GM21723 (cell line): ENCODE measurements at regions not wholly inside any gene's neighbourhood (a gene's known extent, or its start where the extent isn't known, plus 50 kb on each side); places are given as distances from the start of the nearest gene placed in this dataset.
"Not testable (repeated sequence)": the region's sequence is repeated elsewhere in the genome, so short reads cannot be mapped to it uniquely, and the experiment has no call there.

Experiments
- ATAC-seq: cut with Tn5 transposase; IDR thresholded peaks from one replicate; pipeline ENCODE4 v1.9.1; 2021; ENCODE audit warnings: mild to moderate bottlenecking, moderate library complexity; ENCODE audit not compliant: unreplicated experiment

DNA sequence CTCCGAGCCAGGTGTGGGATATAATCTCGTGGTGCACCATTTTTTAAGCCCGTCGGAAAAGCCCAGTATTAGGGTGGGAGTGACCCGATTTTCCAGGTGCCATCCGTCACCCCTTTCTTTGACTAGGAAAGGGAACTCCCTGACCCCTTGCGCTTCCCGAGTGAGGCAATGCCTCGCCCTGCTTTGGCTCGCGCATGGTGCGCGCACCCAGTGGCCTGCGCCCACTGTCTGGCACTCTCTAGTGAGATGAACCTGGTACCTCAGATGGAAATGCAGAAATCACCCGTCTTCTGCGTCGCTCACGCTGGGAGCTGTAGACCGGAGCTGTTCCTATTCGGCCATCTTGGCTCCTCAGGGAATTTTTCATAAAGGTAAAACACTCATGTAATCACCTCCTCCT lies 63.9 kb downstream of the RWDD3 start:
- ATAC-seq, result not testable (repeated sequence)

- no peak for ATAC-seq
Observed at GRCh38 chr1:95301091-95301490, 67.1 kb downstream of the RWDD3 start.

GRCh38 chr1:95301614-95302013 lies 67.6 kb downstream of the RWDD3 start:
- no peak for ATAC-seq

DNA sequence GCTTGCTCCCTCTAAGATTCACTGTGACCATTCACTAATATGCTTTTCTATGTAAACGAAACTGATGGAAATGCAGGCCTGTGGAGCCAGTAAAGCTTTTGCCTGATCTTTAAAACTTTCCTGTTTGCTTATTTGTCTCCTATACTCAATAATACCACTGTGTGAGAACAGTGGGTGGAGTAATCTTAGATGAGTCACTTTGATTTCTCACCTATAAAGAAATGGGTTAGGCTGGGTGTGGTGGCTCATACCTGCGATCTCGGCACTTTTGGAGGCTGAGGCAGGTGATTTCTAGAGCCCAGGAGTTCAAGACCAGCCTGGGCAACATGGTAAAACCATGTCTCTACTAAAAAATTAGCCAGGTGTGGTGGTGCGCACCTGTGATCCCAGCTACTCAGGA lies 70.8 kb downstream of the RWDD3 start:
- ATAC-seq, result no peak

- no peak for ATAC-seq
Observed at GRCh38 chr1:95308276-95309030, 74.4 kb downstream of the RWDD3 start.

DNA sequence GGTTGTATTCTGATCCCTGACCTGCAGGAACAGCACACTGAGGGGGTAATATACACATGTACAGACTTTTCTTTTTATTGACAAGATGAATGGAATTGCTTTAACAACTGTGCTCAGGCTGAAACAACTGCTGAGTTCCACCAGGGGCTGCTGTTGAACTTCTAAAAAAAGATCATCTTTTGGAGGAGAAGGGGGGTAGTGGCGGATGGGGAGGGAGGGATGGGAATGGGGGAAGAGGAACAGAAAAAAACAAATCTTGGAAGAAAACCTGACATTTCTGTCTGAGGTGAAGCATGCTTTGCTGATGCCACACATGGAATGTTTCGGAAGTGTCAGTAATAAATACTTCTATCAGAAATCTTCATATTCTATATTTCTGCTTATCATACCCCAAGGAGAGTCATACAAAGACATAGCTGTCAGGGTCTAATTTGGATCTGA lies 75.0 kb downstream of the RWDD3 start:
- ATAC-seq, result no peak

DNA sequence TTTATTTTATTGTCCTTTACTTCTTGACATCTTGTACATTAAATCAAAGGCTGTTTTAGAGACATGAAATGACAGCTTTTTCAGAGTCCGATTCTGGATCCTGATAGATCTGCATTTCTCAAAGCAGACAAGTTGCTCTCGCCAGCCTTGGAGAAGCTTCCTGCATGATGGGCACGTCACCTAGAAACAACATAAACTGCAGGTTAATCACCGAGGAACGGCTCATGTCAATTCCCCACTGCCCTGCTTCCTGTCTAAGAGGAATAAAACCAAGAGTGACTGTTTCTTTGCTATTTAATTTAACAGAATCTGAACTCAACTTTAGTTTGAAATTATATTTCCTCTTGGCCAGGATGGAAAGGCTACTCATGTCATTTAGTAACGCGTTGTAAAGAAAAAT lies 77.0 kb downstream of the RWDD3 start:
- no peak for ATAC-seq

- no peak for ATAC-seq
Observed at GRCh38 chr1:95311762-95312161, 77.8 kb downstream of the RWDD3 start.

DNA sequence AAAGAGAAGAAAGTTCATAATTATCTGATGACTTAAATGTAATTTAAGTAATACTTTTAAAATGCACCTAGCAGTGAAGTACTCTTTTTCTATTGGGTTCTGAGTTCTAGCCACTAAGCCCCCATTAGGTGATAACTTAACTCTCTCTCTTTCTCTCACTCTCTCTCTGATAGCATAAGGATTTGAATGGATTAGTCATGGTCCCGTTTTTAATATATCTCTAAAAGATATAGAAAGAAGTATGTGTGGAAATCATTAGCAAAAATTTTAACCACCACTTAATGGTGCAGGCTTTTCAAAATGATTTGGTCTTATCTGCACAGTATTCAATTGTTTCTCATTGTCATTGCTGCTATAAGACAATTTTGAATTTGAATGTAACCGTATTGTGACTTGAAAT lies 78.2 kb downstream of the RWDD3 start:
- ATAC-seq, result no peak

DNA sequence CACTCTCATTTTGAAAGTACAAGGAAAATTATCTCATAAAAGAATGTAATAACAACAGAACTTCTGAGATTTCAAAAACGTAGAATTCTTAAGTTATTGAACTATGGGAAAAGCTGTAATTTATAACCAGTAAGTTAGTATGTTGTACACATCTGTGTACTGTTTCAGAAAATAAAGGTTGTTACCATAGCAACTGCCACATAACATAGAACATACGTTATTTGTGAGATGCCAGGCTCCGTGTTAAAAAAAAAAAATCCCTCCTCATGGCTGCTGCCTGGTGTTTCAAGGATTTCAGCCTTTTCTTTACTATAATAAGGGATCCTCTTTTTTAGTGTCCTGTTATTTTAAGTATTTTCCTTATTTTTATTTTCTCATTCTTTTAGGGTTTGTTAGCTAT lies 79.5 kb downstream of the RWDD3 start:
- ATAC-seq, result no peak

DNA sequence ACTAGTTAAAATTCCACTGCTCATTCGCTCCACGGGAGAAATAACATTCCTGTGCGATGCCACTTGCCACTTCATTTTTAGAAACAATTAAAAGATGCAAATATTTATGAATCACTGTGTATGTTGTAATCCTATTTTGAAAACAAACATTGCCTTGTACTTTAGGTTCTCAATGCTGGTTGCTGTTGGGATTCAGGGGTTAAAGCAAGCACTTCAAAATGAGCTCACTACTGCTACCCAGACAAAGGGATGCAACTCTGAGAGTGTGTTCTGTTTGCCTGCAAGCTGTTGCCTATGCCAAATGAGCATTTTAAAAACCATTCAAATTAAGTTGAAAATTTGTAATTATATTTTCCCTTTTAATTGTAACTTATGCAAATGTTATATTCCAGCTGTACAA lies 87.5 kb downstream of the RWDD3 start:
- ATAC-seq, result no peak

GRCh38 chr1:95323123-95323522 lies 89.1 kb downstream of the RWDD3 start:
- no peak for ATAC-seq

- no peak for ATAC-seq
Observed at GRCh38 chr1:95325349-95325748, 91.3 kb downstream of the RWDD3 start.

- no peak for ATAC-seq
Observed at GRCh38 chr1:95326023-95326422, 92.0 kb downstream of the RWDD3 start.

DNA sequence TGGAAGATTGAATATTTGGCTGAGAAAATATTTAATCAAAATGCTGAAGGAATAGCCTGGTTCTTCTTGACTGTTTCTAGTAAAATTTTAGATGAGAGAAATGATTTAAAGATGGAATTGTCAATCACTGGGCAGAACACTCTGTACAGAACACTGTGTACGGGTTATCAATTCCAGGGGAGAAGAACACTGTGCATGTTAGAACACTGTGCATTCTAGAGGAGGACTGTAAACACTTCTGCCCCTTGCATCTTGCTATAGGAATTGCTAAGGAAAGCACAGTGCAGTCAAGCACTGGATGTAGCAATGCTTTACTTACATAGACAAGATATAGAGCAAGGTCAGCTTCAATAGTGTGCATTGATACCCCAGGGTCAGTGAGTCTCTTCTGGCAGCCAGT lies 98.7 kb downstream of the RWDD3 start:
- no peak for ATAC-seq

GRCh38 chr1:95339377-95339776 lies 105.4 kb downstream of the RWDD3 start:
- ATAC-seq, result no peak

- ATAC-seq, result no peak
Observed at GRCh38 chr1:95340061-95340460, 106.1 kb downstream of the RWDD3 start.

DNA sequence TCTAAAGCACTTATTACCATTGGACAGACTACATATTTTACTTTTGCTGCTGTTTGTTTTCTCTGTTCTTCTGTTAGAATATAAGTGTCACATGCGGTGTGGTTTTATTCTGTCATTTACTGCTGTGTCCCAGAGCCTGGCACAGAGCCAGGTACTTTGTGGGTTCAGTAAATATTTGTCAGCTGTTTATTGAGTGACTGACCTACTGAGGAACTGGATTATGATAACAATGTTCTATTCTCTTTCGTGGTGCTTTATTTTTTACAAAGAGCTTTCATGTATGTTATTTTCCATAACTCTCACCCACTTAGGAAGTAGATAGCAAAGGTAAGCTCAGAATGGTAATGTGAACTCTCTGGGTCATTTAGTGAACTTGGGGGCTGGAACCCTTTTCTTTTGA lies 118.8 kb downstream of the RWDD3 start:
- ATAC-seq, result no peak

DNA sequence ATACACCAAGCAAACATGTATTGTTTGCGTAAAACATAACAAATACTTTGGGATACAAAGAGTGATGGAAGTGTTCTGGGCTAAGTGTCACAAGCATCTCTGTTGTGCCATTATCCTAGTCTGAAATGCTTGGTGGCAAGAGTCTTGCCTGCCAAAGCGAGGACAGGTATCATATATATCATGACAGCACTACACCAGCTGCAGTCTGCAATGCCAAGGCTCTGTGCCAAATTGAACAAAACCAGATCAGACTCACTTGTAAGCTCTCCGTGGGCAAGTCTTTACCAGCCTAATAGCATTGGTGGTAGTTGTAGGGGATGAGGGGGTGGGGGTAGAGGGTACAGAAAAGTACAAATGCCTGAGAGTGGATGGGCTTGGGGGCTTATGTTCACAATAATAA lies 119.2 kb downstream of the RWDD3 start:
- ATAC-seq, result no peak

- no peak for ATAC-seq
Observed at GRCh38 chr1:95364546-95364945, 130.5 kb downstream of the RWDD3 start.

DNA sequence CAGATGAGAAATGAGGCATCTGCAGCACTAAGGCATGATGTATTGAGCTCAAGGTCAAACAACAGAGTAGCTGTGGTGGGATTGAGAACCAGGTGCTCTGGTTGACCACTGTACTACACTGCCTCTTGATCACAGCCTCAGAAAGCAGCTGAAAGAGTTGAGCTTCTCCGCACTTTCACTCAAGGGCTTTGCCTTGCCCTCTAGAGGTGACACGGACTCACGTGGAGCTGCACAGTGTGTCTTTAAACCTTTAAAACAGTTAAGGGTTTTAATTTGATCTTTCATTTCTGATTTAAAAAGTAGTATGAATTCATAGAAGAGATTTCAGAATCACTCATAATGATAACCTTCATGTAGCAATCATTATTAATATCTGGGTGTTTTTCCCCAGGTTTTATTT lies 132.5 kb downstream of the RWDD3 start:
- ATAC-seq, result no peak

DNA sequence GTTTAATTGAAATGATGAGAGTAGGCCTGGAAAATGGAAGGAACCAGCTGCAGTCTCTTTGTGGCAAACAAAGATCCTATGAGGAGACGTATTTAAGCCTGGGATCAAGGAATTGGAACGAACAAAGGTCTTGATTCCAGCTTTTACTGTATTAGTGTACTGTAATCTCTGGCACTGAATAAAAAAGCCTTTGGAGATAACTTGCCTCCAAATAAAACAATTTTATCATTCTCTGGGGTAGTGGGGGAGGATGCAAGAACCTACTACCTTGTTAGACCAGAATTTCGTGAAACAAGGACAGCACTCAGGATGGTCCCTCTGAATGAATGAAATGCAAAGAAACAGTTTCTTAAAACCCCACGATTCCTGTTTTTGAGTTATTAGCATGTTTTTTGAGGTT lies 134.2 kb downstream of the RWDD3 start:
- ATAC-seq, result no peak

DNA sequence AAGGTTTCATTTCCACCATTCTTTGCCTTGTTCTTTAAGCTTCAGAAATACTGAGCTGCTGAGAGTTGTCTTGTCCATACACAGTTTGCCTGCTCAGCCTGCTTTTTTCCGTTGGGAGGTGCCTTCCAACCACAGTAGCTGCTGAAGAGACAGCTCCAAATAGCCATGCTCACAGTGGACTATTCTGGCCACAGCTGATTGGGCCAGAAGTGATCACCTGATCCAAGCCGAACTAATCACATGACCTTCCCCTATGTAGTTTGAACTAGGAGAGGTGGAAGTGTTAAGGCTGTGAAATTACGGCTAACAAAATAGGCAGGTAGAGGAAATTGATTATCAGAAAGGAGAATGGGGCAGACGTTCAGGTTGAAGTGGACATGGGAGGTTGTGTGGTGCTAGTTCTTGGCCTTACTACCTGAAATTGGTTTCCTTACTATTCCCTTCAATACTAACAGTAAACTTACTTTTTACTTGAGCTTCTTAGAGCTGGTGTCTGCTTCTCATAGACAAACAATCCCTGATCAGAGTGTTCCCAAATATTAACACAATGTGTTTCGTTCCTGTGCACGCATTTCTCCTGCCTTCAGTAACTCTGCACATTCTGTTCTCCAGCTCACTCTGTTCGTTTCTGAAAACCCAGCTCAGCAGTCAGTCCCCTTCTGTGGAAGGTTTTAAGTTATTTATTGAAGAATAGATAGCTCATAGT lies 136.1 kb downstream of the RWDD3 start:
- ATAC-seq, result no peak
